Fibroblast of peridontal ligament (primary cell): ENCODE measurements at regions not wholly inside any gene's neighbourhood (a gene's known extent, or its start where the extent isn't known, plus 50 kb on each side); places are given as distances from the start of the nearest gene placed in this dataset.
"Not testable (repeated sequence)": the region's sequence is repeated elsewhere in the genome, so short reads cannot be mapped to it uniquely, and the experiment has no call there.

Experiments used
- DNase-seq: peaks from one replicate; pipeline ENCODE4 v3.0.0-alpha.2; 2010; ENCODE audit errors: extremely low read depth

DNA sequence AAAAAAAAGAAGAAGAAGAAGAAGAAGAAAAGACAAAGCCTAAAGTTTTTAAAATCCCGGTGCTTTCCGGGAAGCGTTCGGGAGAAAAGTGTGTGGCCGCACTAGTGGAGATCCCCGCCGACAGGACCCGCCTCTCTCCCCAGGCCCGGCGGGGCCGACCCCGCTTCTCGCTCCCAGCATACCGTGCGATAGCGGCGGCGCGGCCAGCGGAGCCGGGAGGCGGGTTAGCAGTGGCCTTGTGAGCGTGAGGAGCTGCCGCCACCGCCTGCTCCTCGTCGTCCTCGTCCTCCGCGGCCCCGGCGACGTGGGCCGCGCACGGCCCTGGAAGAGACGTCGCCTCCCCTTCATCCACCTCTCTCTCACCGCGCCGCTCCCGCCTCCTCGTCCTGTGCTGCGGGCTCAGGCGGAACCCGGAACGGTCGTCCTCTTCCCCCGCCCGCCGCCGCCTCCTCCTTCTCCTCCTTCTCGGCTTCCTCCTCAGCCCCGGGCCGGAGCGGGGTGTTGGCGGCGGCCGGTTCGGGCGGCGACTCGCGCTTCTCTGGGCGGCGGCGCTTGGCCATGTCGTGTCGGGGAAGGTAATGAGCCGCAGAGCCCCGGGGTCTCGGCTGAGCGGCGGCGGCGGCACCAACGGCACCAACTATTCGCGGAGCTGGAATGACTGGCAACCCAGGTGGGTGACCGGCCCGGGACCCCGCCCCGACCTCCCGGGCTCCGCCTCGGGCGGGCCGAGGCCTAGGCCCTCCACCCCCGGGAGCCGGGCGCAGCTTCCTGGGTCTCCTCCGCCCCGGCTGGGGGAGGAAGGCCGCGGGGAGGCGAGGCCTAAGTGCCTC lies 62.6 kb upstream of the CDR2 start:
- peak; percentile 46 for DNase-seq

DNA sequence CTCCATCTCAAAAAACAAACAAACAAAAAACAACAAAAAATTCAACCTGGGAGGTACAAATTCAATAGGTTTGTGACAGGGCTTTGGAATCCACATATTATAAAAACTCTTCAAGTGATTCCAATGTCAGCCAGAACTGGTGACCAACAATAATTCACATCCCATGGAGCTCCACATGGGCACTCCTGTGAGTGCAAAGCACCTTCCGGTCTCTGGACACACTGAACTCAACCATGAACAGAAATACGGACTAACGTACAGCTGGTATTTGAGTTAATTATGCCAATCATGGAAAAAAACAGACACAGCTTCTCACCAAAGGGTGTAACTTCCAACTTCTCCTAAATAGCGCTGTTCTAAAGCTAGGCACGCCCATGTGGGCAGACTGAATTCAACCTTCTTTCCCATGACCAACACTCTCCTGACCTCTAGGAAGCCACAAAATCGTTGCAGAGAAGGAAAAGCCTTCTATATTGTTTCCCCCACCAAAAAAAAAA lies 62.0 kb upstream of the CDR2 start:
- DNase-seq, result not testable (repeated sequence)

DNA sequence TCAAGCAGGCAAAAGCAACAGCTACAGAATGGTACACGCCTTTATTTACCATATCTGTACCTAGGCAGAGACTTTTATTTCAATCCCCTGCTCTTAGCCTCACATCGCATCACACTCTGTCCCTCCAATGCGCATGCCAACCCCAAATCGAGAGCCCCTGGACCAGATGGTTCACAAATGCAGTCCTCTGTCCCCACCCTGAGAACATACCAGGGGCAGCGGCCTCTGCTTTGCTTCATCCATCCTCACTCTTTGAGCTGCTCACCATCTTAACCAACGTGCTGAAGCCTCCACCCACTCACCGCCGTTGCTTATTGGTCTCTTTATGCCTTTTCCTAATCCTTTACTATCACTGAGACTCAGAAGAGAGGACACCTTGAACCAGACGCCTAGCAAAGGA lies 56.9 kb upstream of the CDR2 start:
- not testable (repeated sequence) for DNase-seq

DNA sequence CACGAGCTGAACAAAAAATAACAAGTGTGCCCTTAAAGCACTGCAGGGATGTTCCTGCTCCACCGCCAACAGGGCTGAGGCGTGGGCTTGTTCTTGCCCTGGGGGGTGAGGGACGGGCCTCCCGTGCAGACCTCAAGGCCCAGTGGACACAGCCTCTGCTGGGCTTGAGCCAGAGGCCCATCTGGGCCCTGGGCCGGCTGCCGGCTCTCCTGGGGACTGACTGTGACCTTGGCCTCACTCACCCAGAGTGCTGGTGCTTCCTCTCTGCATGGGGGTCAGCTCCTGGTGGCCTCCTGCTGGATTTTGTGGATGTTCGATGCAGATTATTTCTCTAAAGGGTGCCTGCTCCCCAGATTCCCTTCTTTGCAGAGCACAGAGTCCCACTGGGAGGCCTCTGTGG lies 54.2 kb upstream of the CDR2 start:
- DNase-seq, result no peak

DNA sequence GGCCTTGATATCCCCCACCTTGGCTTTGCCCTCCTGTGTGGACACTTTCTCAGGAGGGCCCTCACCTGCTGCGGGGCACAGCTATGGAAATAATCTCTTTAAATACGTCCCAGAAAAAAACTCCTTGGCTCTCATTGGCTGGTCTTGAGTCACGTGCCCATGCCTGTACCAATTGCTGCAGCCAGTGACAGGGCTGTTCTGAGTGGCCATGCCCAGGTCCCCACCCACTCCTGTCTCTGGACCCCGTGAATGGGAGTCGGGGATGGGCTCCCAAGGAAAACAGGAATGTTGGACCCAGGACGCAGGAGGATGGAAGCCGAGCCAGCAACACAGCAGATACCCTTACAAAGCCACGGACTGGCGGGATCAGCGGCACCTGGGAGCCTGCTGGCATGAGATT lies 53.1 kb upstream of the CDR2 start:
- DNase-seq, result no peak

DNA sequence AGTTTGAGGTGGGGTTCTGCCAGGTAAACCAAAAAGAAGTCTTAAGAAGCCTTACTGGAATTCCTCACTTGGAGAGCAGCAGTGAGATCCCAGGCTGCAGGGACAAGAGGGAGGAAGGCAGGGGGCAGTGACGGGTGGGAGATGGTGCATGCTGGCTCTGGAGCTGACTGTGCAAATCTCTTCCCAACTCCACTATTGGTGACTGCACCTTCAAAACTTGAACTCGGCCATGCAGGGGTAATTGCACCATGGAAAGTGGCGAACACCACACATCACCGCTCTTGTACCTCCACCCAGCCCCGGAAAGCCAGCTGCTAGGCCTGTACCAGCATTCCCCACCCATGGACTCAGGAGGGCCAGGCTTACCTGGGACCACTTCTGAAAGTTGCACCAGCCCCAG lies 51.4 kb upstream of the CDR2 start:
- DNase-seq, result peak; percentile 2

DNA sequence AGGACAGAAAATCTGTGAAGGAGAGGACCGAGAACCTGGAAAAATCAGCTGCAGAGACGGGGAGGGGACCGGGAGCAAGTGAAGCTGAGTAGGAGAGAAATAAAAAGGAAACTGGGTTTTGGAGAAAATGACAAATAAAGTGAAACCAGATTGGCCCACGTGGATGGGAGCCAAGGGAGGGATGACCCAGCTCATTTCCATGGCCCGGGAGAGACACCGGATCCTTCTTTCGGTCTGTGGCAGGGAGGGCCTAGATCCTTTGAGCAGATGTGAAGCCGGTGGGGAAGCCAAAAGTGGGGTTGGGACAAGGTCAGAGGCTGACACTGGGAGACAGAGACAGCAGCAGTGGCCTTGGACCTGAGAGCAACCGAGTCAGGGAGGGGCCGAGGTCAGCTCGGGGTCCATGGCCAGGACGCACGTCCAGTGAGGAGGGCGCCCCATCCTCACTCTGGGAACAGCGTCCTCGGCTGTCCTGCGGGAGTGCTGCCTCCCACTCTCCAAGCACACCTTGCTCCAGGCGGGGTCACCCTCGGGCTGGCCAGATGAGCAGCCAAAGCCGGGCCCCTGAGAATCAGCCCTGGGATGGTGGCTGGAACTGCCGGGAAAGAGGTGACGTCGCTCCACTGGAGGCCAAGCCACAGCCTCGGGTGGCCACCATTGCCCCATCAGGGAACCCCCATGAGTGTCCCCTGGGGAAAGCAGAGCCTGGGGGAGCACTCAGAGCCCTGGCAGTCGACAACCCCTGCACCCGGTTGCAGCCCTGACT lies 50.8 kb upstream of the CDR2 start:
- peak; percentile 86 for DNase-seq

DNA sequence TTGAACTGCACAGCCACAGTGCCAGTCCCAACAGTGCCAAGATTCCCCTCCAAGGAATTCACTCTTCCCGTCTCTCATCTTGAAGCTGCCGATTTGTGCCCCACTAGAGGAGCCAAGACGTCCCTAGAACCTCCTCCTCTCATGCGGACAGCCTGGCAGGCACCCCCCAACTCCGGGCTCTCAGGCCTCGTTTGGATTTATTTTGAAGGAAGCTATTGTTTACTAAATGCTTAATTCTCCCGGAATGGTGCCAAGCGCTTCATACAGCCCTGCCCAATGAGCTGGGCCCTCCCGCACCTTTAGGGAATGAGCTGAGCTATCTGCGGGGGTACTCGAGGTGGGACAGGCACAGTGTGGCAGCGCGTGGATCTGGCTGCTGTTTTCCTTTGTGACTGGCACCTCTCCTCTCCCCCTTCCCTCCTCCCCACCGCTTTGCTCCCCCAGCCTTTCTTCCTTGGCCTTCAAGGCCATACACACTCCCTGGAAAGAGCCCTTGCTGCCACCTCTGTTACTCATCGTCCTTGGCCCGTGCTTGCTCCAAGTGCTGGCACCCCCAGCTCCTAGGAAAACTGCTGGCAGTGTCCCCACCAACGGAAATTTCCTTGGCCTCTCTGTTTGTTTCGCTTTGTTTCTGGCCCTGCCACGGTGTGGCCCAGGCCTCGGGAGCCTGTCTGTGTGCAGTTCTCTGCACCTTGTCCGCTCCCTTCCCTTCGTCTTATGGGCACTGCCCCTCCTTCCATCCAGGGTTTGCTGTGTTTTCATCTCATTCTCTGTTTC lies 49.9 kb upstream of the CDR2 start:
- peak; percentile 72 for DNase-seq
